ENCODE measurements at regions not wholly inside any gene's neighbourhood (a gene's known extent, or its start where the extent isn't known, plus 50 kb on each side); places are given as distances from the start of the nearest gene placed in this dataset.

GRCh38 chr5:141785135-141785534 is 93.1 kb downstream of the PCDH1 start:
- Histone ChIP-seq H3K9me3 (ENCODE audit: control insufficient read depth, insufficient read depth, low read length) (no peaks in the 10 kb centered on the region), H3K36me3 (ENCODE audit: control insufficient read depth, insufficient read depth, low read length) (no peaks in the 10 kb centered on the region), H3K4me1 (ENCODE audit: control insufficient read depth, insufficient read depth, low read length) (peaks cover 12% of the 10 kb centered on the region), H3K9ac (ENCODE audit: low read depth, low read length) (no peak overlapping the region), H3K4me3 (ENCODE audit: low read depth, low read length) (no peak overlapping the region), H3K27me3 (ENCODE audit: control insufficient read depth, insufficient read depth, low read length) (peaks cover 6% of the 10 kb centered on the region)

GRCh38 chr5:141784529-141784928 is 93.7 kb downstream of the PCDH1 start:
- Histone ChIP-seq H3K9me3 (ENCODE audit: control insufficient read depth, insufficient read depth, low read length) (no peaks in the 10 kb centered on the region), H3K27me3 (ENCODE audit: control insufficient read depth, insufficient read depth, low read length) (peaks cover 4% of the 10 kb centered on the region), H3K36me3 (ENCODE audit: control insufficient read depth, insufficient read depth, low read length) (no peaks in the 10 kb centered on the region), H3K4me1 (ENCODE audit: control insufficient read depth, insufficient read depth, low read length) (peaks cover 12% of the 10 kb centered on the region), H3K9ac (ENCODE audit: low read depth, low read length) (no peak overlapping the region), H3K4me3 (ENCODE audit: low read depth, low read length) (no peak overlapping the region)

- Histone ChIP-seq H3K4me3 (ENCODE audit: low read depth, low read length) (no peak overlapping the region), H3K9me3 (ENCODE audit: control insufficient read depth, insufficient read depth, low read length) (no peaks in the 10 kb centered on the region), H3K4me1 (ENCODE audit: control insufficient read depth, insufficient read depth, low read length) (peaks cover 16% of the 10 kb centered on the region), H3K36me3 (ENCODE audit: control insufficient read depth, insufficient read depth, low read length) (no peaks in the 10 kb centered on the region), H3K27me3 (ENCODE audit: control insufficient read depth, insufficient read depth, low read length) (peaks cover 3% of the 10 kb centered on the region), H3K9ac (ENCODE audit: low read depth, low read length) (no peak overlapping the region)
Measured at GRCh38 chr5:141783947-141784296, 94.3 kb downstream of the PCDH1 start.

GRCh38 chr5:141783005-141783946 is 94.9 kb downstream of the PCDH1 start:
- H3K4me1 ChIP-seq (ENCODE audit: control insufficient read depth, insufficient read depth, low read length) = peaks cover 14% of the 10 kb centered on the region
- H3K27me3 ChIP-seq (ENCODE audit: control insufficient read depth, insufficient read depth, low read length) = peaks cover 4% of the 10 kb centered on the region
- no peak overlapping the region for H3K4me3 ChIP-seq (ENCODE audit: low read depth, low read length)
- H3K36me3 ChIP-seq (ENCODE audit: control insufficient read depth, insufficient read depth, low read length) = no peaks in the 10 kb centered on the region
- no peak overlapping the region for H3K9ac ChIP-seq (ENCODE audit: low read depth, low read length)
- no peaks in the 10 kb centered on the region for H3K9me3 ChIP-seq (ENCODE audit: control insufficient read depth, insufficient read depth, low read length)

DNA sequence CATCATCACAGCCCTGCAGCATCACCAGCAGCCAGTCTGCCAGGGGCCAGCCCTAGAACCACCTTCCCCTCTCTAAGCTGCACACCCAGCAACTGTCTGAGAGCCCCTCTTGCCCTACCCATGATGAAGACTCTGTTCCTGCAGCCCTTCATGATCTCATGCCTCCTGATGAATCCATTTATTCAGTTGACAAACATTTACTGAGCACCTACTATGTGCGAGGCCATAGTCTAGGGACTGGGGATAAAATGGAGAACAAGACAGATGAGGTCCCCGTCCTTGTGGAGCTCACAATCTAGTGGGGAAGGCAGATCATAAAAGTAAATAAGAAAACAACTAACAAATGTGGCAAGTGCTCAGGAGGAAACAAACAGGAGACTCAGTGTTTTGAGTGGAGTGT is 96.3 kb downstream of the PCDH1 start:
- Histone ChIP-seq H3K4me3 (ENCODE audit: low read depth, low read length) (no peak overlapping the region), H3K9ac (ENCODE audit: low read depth, low read length) (no peak overlapping the region), H3K36me3 (ENCODE audit: control insufficient read depth, insufficient read depth, low read length) (no peaks in the 10 kb centered on the region), H3K27me3 (ENCODE audit: control insufficient read depth, insufficient read depth, low read length) (peaks cover 4% of the 10 kb centered on the region), H3K4me1 (ENCODE audit: control insufficient read depth, insufficient read depth, low read length) (peaks cover 14% of the 10 kb centered on the region), H3K9me3 (ENCODE audit: control insufficient read depth, insufficient read depth, low read length) (no peaks in the 10 kb centered on the region)

DNA sequence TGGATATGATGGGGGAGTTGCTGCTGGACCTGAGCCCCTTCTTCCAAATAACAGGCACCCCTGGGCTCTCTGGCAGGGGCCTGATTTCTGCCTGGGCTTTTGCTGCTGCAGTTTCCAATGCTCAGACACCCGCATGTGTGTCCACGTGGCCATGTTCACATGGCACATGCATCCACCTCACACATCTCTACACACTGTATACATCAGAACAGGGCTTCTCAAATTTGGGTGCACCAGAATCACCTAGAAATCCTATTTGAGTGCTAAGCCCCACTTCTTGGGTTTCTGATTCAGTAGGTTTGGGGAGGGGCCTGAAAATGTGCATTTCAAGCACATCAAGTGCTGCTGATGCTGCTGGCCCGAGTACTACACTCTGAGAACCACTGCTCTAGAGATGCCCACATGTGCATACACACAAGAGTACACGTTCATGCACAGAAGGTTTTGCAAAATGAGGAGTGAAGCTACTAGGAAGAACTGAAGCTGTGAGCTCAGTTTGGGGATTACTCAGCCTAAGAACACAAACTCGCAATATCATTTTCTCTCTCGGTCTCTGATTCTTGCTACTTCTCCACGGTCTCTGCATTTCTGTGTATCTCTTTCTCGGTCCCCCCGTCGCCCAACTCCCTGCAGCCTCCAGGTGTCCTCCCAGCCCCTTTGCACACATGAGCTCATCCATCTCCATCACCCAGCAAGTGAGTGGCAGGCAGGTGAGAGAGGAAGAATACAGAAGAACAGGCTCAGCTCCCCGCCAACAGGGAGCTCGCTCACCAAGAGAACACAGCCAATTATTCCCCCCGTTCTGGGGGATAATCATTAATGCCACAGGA is 97.0 kb downstream of the PCDH1 start:
- Histone ChIP-seq H3K9me3 (ENCODE audit: control insufficient read depth, insufficient read depth, low read length) (no peaks in the 10 kb centered on the region), H3K4me1 (ENCODE audit: control insufficient read depth, insufficient read depth, low read length) (peaks cover 14% of the 10 kb centered on the region), H3K4me3 (ENCODE audit: low read depth, low read length) (no peak overlapping the region), H3K36me3 (ENCODE audit: control insufficient read depth, insufficient read depth, low read length) (no peaks in the 10 kb centered on the region), H3K27me3 (ENCODE audit: control insufficient read depth, insufficient read depth, low read length) (peaks cover 4% of the 10 kb centered on the region), H3K9ac (ENCODE audit: low read depth, low read length) (no peak overlapping the region)

DNA sequence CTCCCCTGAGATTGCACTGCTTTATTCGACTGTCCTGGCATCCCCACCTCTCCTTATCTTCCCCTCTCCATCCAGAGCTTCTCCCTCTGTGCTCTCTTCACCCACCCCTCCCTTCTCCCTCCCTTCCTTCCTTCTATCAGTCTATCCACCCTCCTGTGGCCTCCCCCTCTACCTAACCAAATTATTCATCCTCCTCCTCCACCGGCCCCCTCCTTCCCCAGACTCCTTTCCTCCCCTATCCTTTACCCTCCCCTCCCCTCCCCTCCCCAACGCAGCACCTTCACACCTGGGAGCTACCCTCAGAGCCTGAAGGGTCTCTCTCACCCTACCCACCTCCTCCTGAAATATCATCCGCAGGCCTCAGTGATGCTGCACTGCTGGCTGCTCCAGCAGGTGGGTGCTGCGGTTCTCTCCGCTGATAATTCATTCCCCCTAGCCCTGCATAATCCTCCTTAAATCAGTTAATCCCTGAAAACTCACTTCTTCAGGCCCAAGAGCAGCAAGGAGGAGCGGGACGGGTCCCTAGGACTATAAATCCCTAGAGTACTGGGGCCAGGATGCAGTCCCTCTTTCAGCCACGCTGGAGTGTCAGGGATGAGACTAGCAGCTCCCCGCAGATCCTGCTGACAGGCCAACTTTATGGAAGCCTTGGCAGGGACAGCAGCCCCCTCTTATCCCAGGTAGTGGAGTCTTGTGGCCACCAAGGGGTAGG is 97.8 kb downstream of the PCDH1 start:
- H3K27me3 ChIP-seq (ENCODE audit: control insufficient read depth, insufficient read depth, low read length) = peaks cover 4% of the 10 kb centered on the region
- no peaks in the 10 kb centered on the region for H3K9me3 ChIP-seq (ENCODE audit: control insufficient read depth, insufficient read depth, low read length)
- H3K9ac ChIP-seq (ENCODE audit: low read depth, low read length) = no peak overlapping the region
- H3K4me3 ChIP-seq (ENCODE audit: low read depth, low read length) = no peak overlapping the region
- H3K4me1 ChIP-seq (ENCODE audit: control insufficient read depth, insufficient read depth, low read length) = peaks cover 14% of the 10 kb centered on the region
- no peaks in the 10 kb centered on the region for H3K36me3 ChIP-seq (ENCODE audit: control insufficient read depth, insufficient read depth, low read length)

DNA sequence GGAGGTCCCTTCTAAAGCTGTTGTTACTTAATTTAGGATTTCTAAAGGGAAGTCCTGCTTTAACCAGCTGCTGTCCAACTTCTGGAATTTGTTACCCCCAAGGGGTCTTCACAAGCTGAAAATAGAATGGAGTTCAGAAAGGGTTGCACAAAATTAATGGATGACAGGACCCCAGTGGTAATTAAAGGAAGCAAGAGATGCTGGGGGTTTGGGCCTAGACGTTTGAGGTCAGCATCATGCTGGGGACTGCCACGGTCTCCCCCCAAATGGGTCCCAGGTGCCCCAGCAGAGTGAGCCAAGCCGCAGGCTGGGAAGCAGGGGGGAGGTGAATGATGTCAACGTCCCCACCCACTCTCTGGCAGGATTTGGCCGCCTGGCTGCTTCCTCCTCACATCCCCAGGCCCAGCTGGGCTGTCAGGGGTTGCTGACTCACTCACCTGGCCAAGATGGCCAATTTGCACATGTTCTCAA is 97.5 kb upstream of the ARAP3 start:
- Histone ChIP-seq H3K9ac (ENCODE audit: low read depth, low read length) (no peak overlapping the region), H3K27me3 (ENCODE audit: control insufficient read depth, insufficient read depth, low read length) (peaks cover 4% of the 10 kb centered on the region), H3K9me3 (ENCODE audit: control insufficient read depth, insufficient read depth, low read length) (no peaks in the 10 kb centered on the region), H3K4me1 (ENCODE audit: control insufficient read depth, insufficient read depth, low read length) (peaks cover 14% of the 10 kb centered on the region), H3K4me3 (ENCODE audit: low read depth, low read length) (no peak overlapping the region), H3K36me3 (ENCODE audit: control insufficient read depth, insufficient read depth, low read length) (no peaks in the 10 kb centered on the region)

DNA sequence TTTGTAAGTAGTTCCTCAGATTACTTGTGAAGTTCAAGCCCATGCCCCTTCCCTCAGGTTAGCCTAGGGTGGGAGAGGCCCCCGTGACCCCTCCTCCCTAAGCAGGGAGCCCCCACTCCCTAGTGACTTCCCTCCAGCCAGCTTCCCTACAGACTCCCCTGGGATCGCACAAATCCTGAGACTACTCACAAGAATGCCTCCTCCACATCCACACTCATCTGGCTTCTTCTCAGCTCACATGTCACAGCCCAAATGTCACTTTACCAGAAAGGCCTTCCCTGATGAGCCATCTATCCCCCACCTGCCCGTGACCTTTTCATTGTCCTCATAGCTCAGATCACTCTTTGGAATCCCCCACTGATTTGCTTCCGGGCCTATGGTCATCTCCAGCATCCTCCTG is 96.7 kb upstream of the ARAP3 start:
- Histone ChIP-seq H3K36me3 (ENCODE audit: control insufficient read depth, insufficient read depth, low read length) (no peaks in the 10 kb centered on the region), H3K27me3 (ENCODE audit: control insufficient read depth, insufficient read depth, low read length) (peaks cover 4% of the 10 kb centered on the region), H3K9me3 (ENCODE audit: control insufficient read depth, insufficient read depth, low read length) (no peaks in the 10 kb centered on the region), H3K4me1 (ENCODE audit: control insufficient read depth, insufficient read depth, low read length) (peaks cover 15% of the 10 kb centered on the region), H3K4me3 (ENCODE audit: low read depth, low read length) (no peak overlapping the region), H3K9ac (ENCODE audit: low read depth, low read length) (no peak overlapping the region)

- peaks cover 5% of the 10 kb centered on the region for H3K27me3 ChIP-seq (ENCODE audit: control insufficient read depth, insufficient read depth, low read length)
- no peak overlapping the region for H3K4me3 ChIP-seq (ENCODE audit: low read depth, low read length)
- no peak overlapping the region for H3K9ac ChIP-seq (ENCODE audit: low read depth, low read length)
- H3K4me1 ChIP-seq (ENCODE audit: control insufficient read depth, insufficient read depth, low read length) = peaks cover 11% of the 10 kb centered on the region
- no peaks in the 10 kb centered on the region for H3K9me3 ChIP-seq (ENCODE audit: control insufficient read depth, insufficient read depth, low read length)
- no peaks in the 10 kb centered on the region for H3K36me3 ChIP-seq (ENCODE audit: control insufficient read depth, insufficient read depth, low read length)
Measured at GRCh38 chr5:141778206-141778605, 96.2 kb upstream of the ARAP3 start.

DNA sequence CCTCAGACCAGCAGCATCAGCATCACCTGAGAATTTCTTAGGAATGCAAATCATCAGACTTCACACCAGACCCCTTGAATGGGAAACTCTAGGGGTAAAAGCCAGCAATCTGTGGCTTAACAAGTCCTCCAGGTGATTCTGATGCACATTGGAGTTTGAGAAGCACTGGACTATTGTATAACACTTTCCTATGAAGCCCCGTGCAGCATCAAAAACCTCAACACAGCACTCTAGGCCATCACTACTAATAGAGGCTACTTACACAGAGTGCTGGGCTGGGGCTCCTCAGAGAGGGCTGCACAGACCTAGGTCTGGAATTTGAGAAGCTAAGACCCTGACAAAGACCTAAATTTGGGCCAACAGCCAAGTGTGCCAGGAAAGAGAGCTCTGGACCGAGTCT is 95.7 kb upstream of the ARAP3 start:
- peaks cover 10% of the 10 kb centered on the region for H3K27me3 ChIP-seq (ENCODE audit: control insufficient read depth, insufficient read depth, low read length)
- H3K9me3 ChIP-seq (ENCODE audit: control insufficient read depth, insufficient read depth, low read length) = no peaks in the 10 kb centered on the region
- H3K4me1 ChIP-seq (ENCODE audit: control insufficient read depth, insufficient read depth, low read length) = peaks cover 10% of the 10 kb centered on the region
- no peak overlapping the region for H3K9ac ChIP-seq (ENCODE audit: low read depth, low read length)
- H3K4me3 ChIP-seq (ENCODE audit: low read depth, low read length) = no peak overlapping the region
- no peaks in the 10 kb centered on the region for H3K36me3 ChIP-seq (ENCODE audit: control insufficient read depth, insufficient read depth, low read length)
